ENCODE measurements at regions not wholly inside any gene's neighbourhood (a gene's known extent, or its start where the extent isn't known, plus 50 kb on each side); places are given as distances from the start of the nearest gene placed in this dataset.

DNA sequence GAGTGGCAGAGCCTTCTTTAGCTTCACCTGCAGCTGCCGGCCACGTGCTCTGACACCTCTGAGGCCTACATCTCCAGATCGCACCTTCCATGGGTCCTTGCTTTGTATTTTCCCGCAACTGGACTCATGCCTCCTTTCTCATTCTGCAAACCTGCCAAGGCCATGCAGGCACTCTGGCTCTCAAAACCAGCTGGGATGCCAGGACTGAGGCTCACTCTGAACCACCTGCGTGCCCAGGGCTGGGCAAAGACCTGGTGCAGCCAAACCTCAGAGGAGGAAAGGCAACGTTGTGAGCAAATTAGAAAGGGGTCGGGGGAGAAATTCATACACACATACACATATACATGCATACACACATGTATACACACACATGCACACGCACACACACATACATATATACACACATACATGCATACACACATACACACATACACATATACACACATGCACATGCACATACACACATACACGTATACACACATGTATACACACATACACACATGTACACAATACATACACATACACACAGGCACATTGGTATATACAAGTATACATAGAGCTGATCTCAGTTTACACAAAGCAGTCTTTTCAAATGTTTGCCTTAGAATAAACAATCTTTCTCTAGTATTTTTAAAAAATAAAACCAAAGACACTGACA lies 125.2 kb downstream of the RTP5 start:
- CTCF ChIA-PET: interaction anchor here (1.8 kb wide), 1 partner anchor 44 kb away, joined by 5 read pairs; no protein-coding TSS in a partner anchor

DNA sequence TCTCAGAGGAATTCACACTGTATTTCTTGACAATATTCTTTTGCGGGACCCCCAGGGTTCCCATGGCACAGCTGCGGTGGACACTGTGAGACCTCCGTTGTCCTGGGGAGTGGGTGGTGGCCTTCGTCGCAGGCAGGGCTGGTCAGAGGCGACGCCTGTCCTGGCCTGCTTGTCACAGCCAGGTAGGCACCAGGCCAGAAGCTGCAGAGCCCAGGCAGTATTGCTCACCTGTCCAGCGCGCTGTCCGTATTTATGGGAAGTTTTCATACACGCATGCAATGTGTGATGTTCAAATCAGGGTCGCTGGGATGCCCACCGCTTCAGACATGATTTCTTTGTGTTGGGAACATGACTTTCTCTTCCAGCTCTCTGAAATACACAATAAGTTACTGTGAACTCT lies 126.6 kb downstream of the RTP5 start:
- TF ChIP-seq, protein P1, sequence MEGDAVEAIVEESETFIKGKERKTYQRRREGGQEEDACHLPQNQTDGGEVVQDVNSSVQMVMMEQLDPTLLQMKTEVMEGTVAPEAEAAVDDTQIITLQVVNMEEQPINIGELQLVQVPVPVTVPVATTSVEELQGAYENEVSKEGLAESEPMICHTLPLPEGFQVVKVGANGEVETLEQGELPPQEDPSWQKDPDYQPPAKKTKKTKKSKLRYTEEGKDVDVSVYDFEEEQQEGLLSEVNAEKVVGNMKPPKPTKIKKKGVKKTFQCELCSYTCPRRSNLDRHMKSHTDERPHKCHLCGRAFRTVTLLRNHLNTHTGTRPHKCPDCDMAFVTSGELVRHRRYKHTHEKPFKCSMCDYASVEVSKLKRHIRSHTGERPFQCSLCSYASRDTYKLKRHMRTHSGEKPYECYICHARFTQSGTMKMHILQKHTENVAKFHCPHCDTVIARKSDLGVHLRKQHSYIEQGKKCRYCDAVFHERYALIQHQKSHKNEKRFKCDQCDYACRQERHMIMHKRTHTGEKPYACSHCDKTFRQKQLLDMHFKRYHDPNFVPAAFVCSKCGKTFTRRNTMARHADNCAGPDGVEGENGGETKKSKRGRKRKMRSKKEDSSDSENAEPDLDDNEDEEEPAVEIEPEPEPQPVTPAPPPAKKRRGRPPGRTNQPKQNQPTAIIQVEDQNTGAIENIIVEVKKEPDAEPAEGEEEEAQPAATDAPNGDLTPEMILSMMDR (IDR thresholded peaks at IDR 0.05; ENCODE audit: insufficient read depth, low read depth, low read length): no peak
- no peak overlapping the region for H3K4me3 ChIP-seq (ENCODE audit: low read depth, low read length)
- ChIA-PET CTCF (interaction anchor here (1.8 kb wide), 1 partner anchor 46 kb away, joined by 5 read pairs; no protein-coding TSS in a partner anchor), POLR2A (no interaction called here)
- DNase-seq (ENCODE audit: low read depth): no peak
- no peaks in the 10 kb centered on the region for H3K27me3 ChIP-seq (ENCODE audit: control insufficient read depth, insufficient read depth, low read length)
- H3K36me3 ChIP-seq (ENCODE audit: control insufficient read depth, insufficient read depth, low read length): no peaks in the 10 kb centered on the region

More for the DNA sequence above, 125.2 kb downstream of the RTP5 start:
- no peaks in the 10 kb centered on the region for H3K36me3 ChIP-seq (ENCODE audit: control insufficient read depth, insufficient read depth, low read length)
- H3K27me3 ChIP-seq (ENCODE audit: control insufficient read depth, insufficient read depth, low read length): no peaks in the 10 kb centered on the region
- DNase-seq (ENCODE audit: low read depth): no peak
- no peak overlapping the region for H3K4me3 ChIP-seq (ENCODE audit: low read depth, low read length)
- POLR2A ChIA-PET: no interaction called here
- TF ChIP-seq, protein P1 (IDR thresholded peaks at IDR 0.05; ENCODE audit: insufficient read depth, low read depth, low read length): no peak

- H3K36me3 ChIP-seq (ENCODE audit: control insufficient read depth, insufficient read depth, low read length): no peaks in the 10 kb centered on the region
- POLR2A ChIA-PET: no interaction called here
- no peak for DNase-seq (ENCODE audit: low read depth)
- H3K4me3 ChIP-seq (ENCODE audit: low read depth, low read length): no peak overlapping the region
- no peaks in the 10 kb centered on the region for H3K27me3 ChIP-seq (ENCODE audit: control insufficient read depth, insufficient read depth, low read length)
- TF ChIP-seq, protein P1 (IDR thresholded peaks at IDR 0.05; ENCODE audit: insufficient read depth, low read depth, low read length): no peak
- CTCF ChIA-PET: no interaction called here
Observed at GRCh38 chr2:241997017-241997416, 127.5 kb downstream of the RTP5 start.

GRCh38 chr2:241999184-241999583 lies 129.7 kb downstream of the RTP5 start:
- Histone ChIP-seq H3K36me3 (ENCODE audit: control insufficient read depth, insufficient read depth, low read length) (no peaks in the 10 kb centered on the region), H3K27me3 (ENCODE audit: control insufficient read depth, insufficient read depth, low read length) (no peaks in the 10 kb centered on the region), H3K4me3 (ENCODE audit: low read depth, low read length) (no peak overlapping the region)
- TF ChIP-seq, protein P1 (IDR thresholded peaks at IDR 0.05; ENCODE audit: insufficient read depth, low read depth, low read length): no peak
- ChIA-PET POLR2A (no interaction called here), CTCF (no interaction called here)
- DNase-seq (ENCODE audit: low read depth): no peak

DNA sequence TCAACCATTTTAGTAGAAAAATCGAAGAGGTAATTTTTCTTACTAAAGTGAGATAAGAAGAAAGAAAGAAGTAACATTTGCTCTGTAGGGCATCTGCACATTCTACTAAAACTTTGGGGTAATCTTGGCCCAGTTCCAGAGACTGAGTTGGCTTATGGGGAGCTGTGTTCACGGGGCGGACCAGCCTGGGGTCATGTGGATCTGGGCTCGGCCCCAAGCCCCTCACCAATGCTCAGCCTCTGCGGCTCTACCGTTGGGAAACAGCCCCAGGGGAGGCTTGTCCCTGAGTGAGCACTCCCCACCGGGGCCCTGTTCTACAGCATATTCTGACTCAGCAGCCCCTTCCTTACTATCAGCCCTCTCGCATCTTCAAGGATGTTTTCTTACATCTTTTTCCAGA lies 132.3 kb downstream of the RTP5 start:
- ChIA-PET POLR2A (no interaction called here), CTCF (no interaction called here)
- Histone ChIP-seq H3K36me3 (ENCODE audit: control insufficient read depth, insufficient read depth, low read length) (no peaks in the 10 kb centered on the region), H3K27me3 (ENCODE audit: control insufficient read depth, insufficient read depth, low read length) (no peaks in the 10 kb centered on the region), H3K4me3 (ENCODE audit: low read depth, low read length) (no peak overlapping the region)
- TF ChIP-seq, protein P1 (IDR thresholded peaks at IDR 0.05; ENCODE audit: insufficient read depth, low read depth, low read length): no peak
- DNase-seq (ENCODE audit: low read depth): no peak

Data from BJ (cell line).